ENCODE measurements at regions not wholly inside any gene's neighbourhood (a gene's known extent, or its start where the extent isn't known, plus 50 kb on each side); places are given as distances from the start of the nearest gene placed in this dataset.

DNA sequence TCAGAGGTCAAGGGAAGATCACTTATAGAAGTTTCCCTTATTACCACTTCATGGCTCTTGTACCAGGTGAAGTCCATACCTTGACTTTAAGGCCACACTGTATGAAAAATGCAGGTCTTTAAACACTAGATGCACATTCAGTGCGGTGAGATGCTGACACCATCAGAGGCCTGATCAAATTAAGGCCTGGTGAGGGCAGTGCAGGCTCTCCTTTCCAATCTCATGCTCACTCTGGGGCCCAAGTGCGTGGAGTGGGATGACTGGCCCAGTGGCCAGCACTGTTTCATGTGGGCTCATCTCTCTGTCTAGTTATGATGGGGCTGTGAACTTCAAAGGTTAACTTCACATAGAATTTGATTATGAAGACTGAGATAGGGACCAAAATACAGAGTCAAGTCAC, 281.1 kb downstream of the SLC4A3 start:
- Histone ChIP-seq H3K4me3 (ENCODE audit: insufficient read depth, low read length) (no peak overlapping the region), H3K4me2 (ENCODE audit: insufficient read depth, low read length) (no peak overlapping the region), H3K36me3 (ENCODE audit: insufficient read depth, low read length) (no peaks in the 10 kb centered on the region), H3K27me3 (ENCODE audit: insufficient read depth, low read length) (no peaks in the 10 kb centered on the region), H4K20me1 (ENCODE audit: insufficient read depth, low read length) (no peaks in the 10 kb centered on the region), H3K4me1 (ENCODE audit: insufficient read depth, low read length) (no peaks in the 10 kb centered on the region), H3K27ac (ENCODE audit: low read depth, low read length) (no peak overlapping the region), H2AFZ (ENCODE audit: low read length) (no peak overlapping the region), H3K79me2 (ENCODE audit: insufficient read depth, low read length) (no peaks in the 10 kb centered on the region), H3K9me3 (ENCODE audit: low read depth, low read length) (no peaks in the 10 kb centered on the region)
- TF ChIP-seq, protein P1, sequence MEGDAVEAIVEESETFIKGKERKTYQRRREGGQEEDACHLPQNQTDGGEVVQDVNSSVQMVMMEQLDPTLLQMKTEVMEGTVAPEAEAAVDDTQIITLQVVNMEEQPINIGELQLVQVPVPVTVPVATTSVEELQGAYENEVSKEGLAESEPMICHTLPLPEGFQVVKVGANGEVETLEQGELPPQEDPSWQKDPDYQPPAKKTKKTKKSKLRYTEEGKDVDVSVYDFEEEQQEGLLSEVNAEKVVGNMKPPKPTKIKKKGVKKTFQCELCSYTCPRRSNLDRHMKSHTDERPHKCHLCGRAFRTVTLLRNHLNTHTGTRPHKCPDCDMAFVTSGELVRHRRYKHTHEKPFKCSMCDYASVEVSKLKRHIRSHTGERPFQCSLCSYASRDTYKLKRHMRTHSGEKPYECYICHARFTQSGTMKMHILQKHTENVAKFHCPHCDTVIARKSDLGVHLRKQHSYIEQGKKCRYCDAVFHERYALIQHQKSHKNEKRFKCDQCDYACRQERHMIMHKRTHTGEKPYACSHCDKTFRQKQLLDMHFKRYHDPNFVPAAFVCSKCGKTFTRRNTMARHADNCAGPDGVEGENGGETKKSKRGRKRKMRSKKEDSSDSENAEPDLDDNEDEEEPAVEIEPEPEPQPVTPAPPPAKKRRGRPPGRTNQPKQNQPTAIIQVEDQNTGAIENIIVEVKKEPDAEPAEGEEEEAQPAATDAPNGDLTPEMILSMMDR (IDR thresholded peaks at IDR 0.05; ENCODE audit: extremely low read depth, low read depth, low read length), result no peak
- DNase-seq (ENCODE audit: insufficient read length, low spot score, missing footprints), result no peak

DNA sequence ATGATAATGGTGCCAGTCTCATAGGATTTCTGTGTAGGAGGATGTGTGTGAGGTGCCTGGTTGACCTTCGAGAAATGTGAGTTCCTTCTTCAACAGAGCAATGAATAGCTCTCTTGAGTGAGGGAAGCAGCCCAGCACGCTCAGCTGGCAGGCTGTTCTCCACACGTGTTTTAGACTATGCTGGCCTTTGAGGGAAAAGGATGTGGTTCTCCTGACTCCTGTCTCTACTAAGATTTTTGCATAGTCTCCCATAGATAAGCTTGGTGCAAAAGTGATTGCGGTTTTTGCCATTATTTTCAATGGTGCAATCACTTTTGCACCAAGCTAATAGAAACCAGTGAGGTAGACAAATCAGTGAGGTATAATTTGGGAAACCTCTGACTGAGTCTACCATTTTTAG, 284.1 kb downstream of the SLC4A3 start:
- Histone ChIP-seq H3K4me1 (ENCODE audit: insufficient read depth, low read length) (no peaks in the 10 kb centered on the region), H3K36me3 (ENCODE audit: insufficient read depth, low read length) (no peaks in the 10 kb centered on the region), H3K4me2 (ENCODE audit: insufficient read depth, low read length) (no peak overlapping the region), H3K9me3 (ENCODE audit: low read depth, low read length) (no peaks in the 10 kb centered on the region), H4K20me1 (ENCODE audit: insufficient read depth, low read length) (no peaks in the 10 kb centered on the region), H3K79me2 (ENCODE audit: insufficient read depth, low read length) (no peaks in the 10 kb centered on the region), H3K4me3 (ENCODE audit: insufficient read depth, low read length) (no peak overlapping the region), H3K27me3 (ENCODE audit: insufficient read depth, low read length) (no peaks in the 10 kb centered on the region), H3K27ac (ENCODE audit: low read depth, low read length) (no peak overlapping the region), H2AFZ (ENCODE audit: low read length) (no peak overlapping the region)
- DNase-seq (ENCODE audit: insufficient read length, low spot score, missing footprints), result no peak
- TF ChIP-seq, protein P1 (IDR thresholded peaks at IDR 0.05; ENCODE audit: extremely low read depth, low read depth, low read length), result no peak

DNA sequence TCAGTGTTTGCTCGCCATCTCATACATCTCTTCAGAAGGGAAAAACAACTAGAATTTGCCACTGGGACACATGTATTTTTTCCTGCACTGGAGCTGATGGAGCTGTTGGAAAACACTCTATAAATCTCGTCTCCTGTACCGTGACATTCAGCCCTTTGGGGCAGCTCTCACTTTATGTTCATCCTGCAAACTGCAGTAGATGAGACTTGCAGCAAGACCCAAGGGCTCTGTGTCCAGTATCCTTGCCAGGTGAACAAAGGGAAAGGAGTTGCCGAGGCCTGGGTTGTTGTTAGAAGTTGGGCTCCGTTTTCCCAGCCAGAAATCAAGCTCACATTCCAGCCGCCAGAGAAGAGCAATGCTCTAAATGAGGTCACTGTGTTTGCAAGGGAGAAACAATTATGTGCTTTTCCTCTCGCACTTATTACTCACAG, 285.1 kb downstream of the SLC4A3 start:
- H2AFZ ChIP-seq (ENCODE audit: low read length), result no peak overlapping the region
- no peaks in the 10 kb centered on the region for H4K20me1 ChIP-seq (ENCODE audit: insufficient read depth, low read length)
- no peaks in the 10 kb centered on the region for H3K4me1 ChIP-seq (ENCODE audit: insufficient read depth, low read length)
- H3K9me3 ChIP-seq (ENCODE audit: low read depth, low read length), result no peaks in the 10 kb centered on the region
- no peaks in the 10 kb centered on the region for H3K36me3 ChIP-seq (ENCODE audit: insufficient read depth, low read length)
- no peak overlapping the region for H3K4me3 ChIP-seq (ENCODE audit: insufficient read depth, low read length)
- H3K27me3 ChIP-seq (ENCODE audit: insufficient read depth, low read length), result no peaks in the 10 kb centered on the region
- no peak for DNase-seq (ENCODE audit: insufficient read length, low spot score, missing footprints)
- H3K79me2 ChIP-seq (ENCODE audit: insufficient read depth, low read length), result no peaks in the 10 kb centered on the region
- H3K27ac ChIP-seq (ENCODE audit: low read depth, low read length), result no peak overlapping the region
- no peak overlapping the region for H3K4me2 ChIP-seq (ENCODE audit: insufficient read depth, low read length)
- TF ChIP-seq, protein P1 (IDR thresholded peaks at IDR 0.05; ENCODE audit: extremely low read depth, low read depth, low read length), result peak; percentile 20

- no peaks in the 10 kb centered on the region for H4K20me1 ChIP-seq (ENCODE audit: insufficient read depth, low read length)
- H3K4me3 ChIP-seq (ENCODE audit: insufficient read depth, low read length), result no peak overlapping the region
- no peaks in the 10 kb centered on the region for H3K4me1 ChIP-seq (ENCODE audit: insufficient read depth, low read length)
- H3K27ac ChIP-seq (ENCODE audit: low read depth, low read length), result no peak overlapping the region
- H2AFZ ChIP-seq (ENCODE audit: low read length), result no peak overlapping the region
- no peak for DNase-seq (ENCODE audit: insufficient read length, low spot score, missing footprints)
- TF ChIP-seq, protein P1 (IDR thresholded peaks at IDR 0.05; ENCODE audit: extremely low read depth, low read depth, low read length), result no peak
- no peaks in the 10 kb centered on the region for H3K79me2 ChIP-seq (ENCODE audit: insufficient read depth, low read length)
- H3K27me3 ChIP-seq (ENCODE audit: insufficient read depth, low read length), result no peaks in the 10 kb centered on the region
- H3K36me3 ChIP-seq (ENCODE audit: insufficient read depth, low read length), result no peaks in the 10 kb centered on the region
- H3K9me3 ChIP-seq (ENCODE audit: low read depth, low read length), result no peaks in the 10 kb centered on the region
- H3K4me2 ChIP-seq (ENCODE audit: insufficient read depth, low read length), result no peak overlapping the region
Observed at GRCh38 chr2:219914577-219914976, 287.1 kb downstream of the SLC4A3 start.
